Duodenal mucosa (tissue), 2 donors: ENCODE measurements at regions not wholly inside any gene's neighbourhood (a gene's known extent, or its start where the extent isn't known, plus 50 kb on each side); places are given as distances from the start of the nearest gene placed in this dataset.
"Not testable (repeated sequence)": the region's sequence is repeated elsewhere in the genome, so short reads cannot be mapped to it uniquely, and the experiment has no call there.

Experiments used
- H3K27ac ChIP-seq: one replicate; pipeline ENCODE4 v1.7.0; 2013; ENCODE audit warnings: low read depth, low read length
- H3K27me3 ChIP-seq, 2 donors: one replicate each; pipeline ENCODE4 v1.7.0; 2013; ENCODE audit warnings: low read length in 2 of 2, control low read depth in 1 of 2; ENCODE audit not compliant: insufficient read depth in 2 of 2, control insufficient read depth in 1 of 2
- H3K36me3 ChIP-seq, 2 donors: one replicate each; pipeline ENCODE4 v1.7.0; 2013; ENCODE audit warnings: low read length in 2 of 2, control low read depth in 1 of 2; ENCODE audit not compliant: insufficient read depth in 2 of 2, control insufficient read depth in 1 of 2
- H3K4me1 ChIP-seq, 2 donors: one replicate each; pipeline ENCODE4 v1.7.0; 2013; ENCODE audit warnings: low read length in 2 of 2, control low read depth in 1 of 2; ENCODE audit not compliant: insufficient read depth in 2 of 2, control insufficient read depth in 1 of 2
- H3K4me3 ChIP-seq, 2 donors: one replicate each; pipeline ENCODE4 v1.7.0; 2013; ENCODE audit warnings: low read length in 2 of 2, low read depth in 1 of 2
- H3K9ac ChIP-seq, 2 donors: one replicate each; pipeline ENCODE4 v1.7.0; 2013; ENCODE audit warnings: low read length in 2 of 2, low read depth in 1 of 2
- H3K9me3 ChIP-seq, 2 donors: one replicate each; pipeline ENCODE4 v1.7.0; 2013; ENCODE audit warnings: low read length in 2 of 2, control low read depth in 1 of 2; ENCODE audit not compliant: control insufficient read depth in 1 of 2

- Histone ChIP-seq H3K27me3 (no peaks in the 10 kb centered on the region), H3K27ac (no peak overlapping the region), H3K4me1 (no peaks in the 10 kb centered on the region), H3K36me3 (no peaks in the 10 kb centered on the region), H3K4me3 (no peak overlapping the region), H3K9ac (no peak overlapping the region), H3K9me3 (no peaks in the 10 kb centered on the region)
Measured at GRCh38 chr7:121537031-121537430, 140.9 kb upstream of the FAM3C start.

- H3K27me3 ChIP-seq = no peaks in the 10 kb centered on the region
- peaks cover 10 to 11% of the 10 kb centered on the region in 2 donors for H3K4me1 ChIP-seq
- no peaks in the 10 kb centered on the region for H3K9me3 ChIP-seq
- no peaks in the 10 kb centered on the region for H3K36me3 ChIP-seq
- H3K4me3 ChIP-seq = no peak overlapping the region
- no peak overlapping the region for H3K27ac ChIP-seq
- H3K9ac ChIP-seq = no peak overlapping the region
Measured at GRCh38 chr7:121531175-121532070, 135.3 kb upstream of the FAM3C start.

- Histone ChIP-seq H3K27ac (no peak overlapping the region), H3K27me3 (no peaks in the 10 kb centered on the region), H3K4me1 (peaks cover 10 to 11% of the 10 kb centered on the region in 2 donors), H3K9ac (no peak overlapping the region), H3K9me3 (no peaks in the 10 kb centered on the region), H3K4me3 (no peak overlapping the region), H3K36me3 (no peaks in the 10 kb centered on the region)
Measured at GRCh38 chr7:121530227-121531174, 134.4 kb upstream of the FAM3C start.

GRCh38 chr7:121529003-121529402, 132.9 kb upstream of the FAM3C start:
- Histone ChIP-seq H3K9me3 (no peaks in the 10 kb centered on the region), H3K27me3 (no peaks in the 10 kb centered on the region), H3K4me3 (no peak overlapping the region), H3K27ac (no peak overlapping the region), H3K9ac (no peak overlapping the region), H3K4me1 (peaks cover 10 to 11% of the 10 kb centered on the region in 2 donors), H3K36me3 (no peaks in the 10 kb centered on the region)

- peaks cover 10 to 11% of the 10 kb centered on the region in 2 donors for H3K4me1 ChIP-seq
- H3K9me3 ChIP-seq, H3K9ac ChIP-seq, H3K27me3 ChIP-seq, H3K4me3 ChIP-seq, H3K36me3 ChIP-seq, H3K27ac ChIP-seq: not testable (repeated sequence)
Measured at GRCh38 chr7:121526210-121526609, 130.1 kb upstream of the FAM3C start.

GRCh38 chr7:121525155-121525819, 129.2 kb upstream of the FAM3C start:
- H3K4me1 ChIP-seq = peaks cover 5 to 7% of the 10 kb centered on the region in 2 donors
- H3K36me3 ChIP-seq = no peaks in the 10 kb centered on the region
- H3K27ac ChIP-seq = no peak overlapping the region
- no peak overlapping the region for H3K9ac ChIP-seq
- no peaks in the 10 kb centered on the region for H3K27me3 ChIP-seq
- no peaks in the 10 kb centered on the region for H3K9me3 ChIP-seq
- no peak overlapping the region for H3K4me3 ChIP-seq

- Histone ChIP-seq H3K4me1 (no peaks in the 10 kb centered on the region), H3K36me3 (no peaks in the 10 kb centered on the region), H3K27ac (no peak overlapping the region), H3K4me3 (no peak overlapping the region), H3K9me3 (no peaks in the 10 kb centered on the region), H3K27me3 (no peaks in the 10 kb centered on the region), H3K9ac (no peak overlapping the region)
Measured at GRCh38 chr7:121521711-121522400, 125.7 kb upstream of the FAM3C start.

- H3K27me3 ChIP-seq = no peaks in the 10 kb centered on the region
- no peak overlapping the region for H3K9ac ChIP-seq
- no peak overlapping the region for H3K4me3 ChIP-seq
- H3K4me1 ChIP-seq = no peaks in the 10 kb centered on the region
- H3K27ac ChIP-seq = no peak overlapping the region
- no peaks in the 10 kb centered on the region for H3K36me3 ChIP-seq
- no peaks in the 10 kb centered on the region for H3K9me3 ChIP-seq
Measured at GRCh38 chr7:121520911-121521310, 124.8 kb upstream of the FAM3C start.

- Histone ChIP-seq H3K27ac (no peak overlapping the region), H3K27me3 (no peaks in the 10 kb centered on the region), H3K9ac (no peak overlapping the region)
Measured at GRCh38 chr7:121519548-121520521, 123.7 kb upstream of the FAM3C start.

More at GRCh38 chr7:121519548-121520521, 123.7 kb upstream of the FAM3C start:
- Histone ChIP-seq H3K4me3 (no peak overlapping the region), H3K36me3 (no peaks in the 10 kb centered on the region), H3K9me3 (no peaks in the 10 kb centered on the region), H3K4me1 (no peaks in the 10 kb centered on the region)
